Prostate gland (tissue), 2 donors: ENCODE measurements at regions not wholly inside any gene's neighbourhood (a gene's known extent, or its start where the extent isn't known, plus 50 kb on each side); places are given as distances from the start of the nearest gene placed in this dataset.

ENCODE experiments used
- POLR2A ChIP-seq: fragments of 450-650 bp; IDR thresholded peaks from one replicate; pipeline ENCODE4 v1.6.1; 2016; ENCODE audit warnings: antibody characterized with exemption, mild to moderate bottlenecking
- POLR2AphosphoS5 ChIP-seq: sonication (generic); formaldehyde crosslinking; IDR thresholded peaks from one replicate; pipeline ENCODE4 v1.6.1; 2017; ENCODE audit warnings: antibody characterized with exemption
- TF ChIP-seq, protein P1 (sequence below), 4 experiments: fragments of 200-600 bp in 2 of 4; fragments of 450-650 bp in 2 of 4; sonication (generic) in 2 of 4; IDR thresholded peaks; 1 replicate in 3 of 4; 2 replicates in 1 of 4; pipeline ENCODE4 v1.5.1; 2016 to 2019; ENCODE audit warnings: antibody characterized with exemption in 4 of 4, mild to moderate bottlenecking in 2 of 4, moderate library complexity in 2 of 4

DNA sequence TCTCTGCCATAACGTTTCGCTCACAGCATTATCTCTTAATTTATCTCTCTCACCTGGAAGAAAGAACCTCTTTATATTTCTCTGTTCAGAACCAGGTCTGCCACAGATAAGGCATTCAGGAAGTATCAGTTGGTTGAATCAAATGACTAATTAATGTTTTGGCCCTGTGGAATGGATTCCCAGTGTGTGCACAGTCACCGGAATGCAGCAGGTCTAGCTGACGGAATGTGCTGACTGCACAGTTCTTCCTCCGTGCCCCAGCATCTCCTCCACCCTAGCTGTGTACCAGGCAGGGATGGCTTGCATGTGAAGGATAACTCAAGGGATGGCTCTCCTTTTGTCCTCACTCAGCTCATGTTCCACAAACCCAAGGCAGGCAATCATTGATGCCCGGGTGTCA, 141.8 kb upstream of the MSX1 start:
- TF ChIP-seq, protein P1, sequence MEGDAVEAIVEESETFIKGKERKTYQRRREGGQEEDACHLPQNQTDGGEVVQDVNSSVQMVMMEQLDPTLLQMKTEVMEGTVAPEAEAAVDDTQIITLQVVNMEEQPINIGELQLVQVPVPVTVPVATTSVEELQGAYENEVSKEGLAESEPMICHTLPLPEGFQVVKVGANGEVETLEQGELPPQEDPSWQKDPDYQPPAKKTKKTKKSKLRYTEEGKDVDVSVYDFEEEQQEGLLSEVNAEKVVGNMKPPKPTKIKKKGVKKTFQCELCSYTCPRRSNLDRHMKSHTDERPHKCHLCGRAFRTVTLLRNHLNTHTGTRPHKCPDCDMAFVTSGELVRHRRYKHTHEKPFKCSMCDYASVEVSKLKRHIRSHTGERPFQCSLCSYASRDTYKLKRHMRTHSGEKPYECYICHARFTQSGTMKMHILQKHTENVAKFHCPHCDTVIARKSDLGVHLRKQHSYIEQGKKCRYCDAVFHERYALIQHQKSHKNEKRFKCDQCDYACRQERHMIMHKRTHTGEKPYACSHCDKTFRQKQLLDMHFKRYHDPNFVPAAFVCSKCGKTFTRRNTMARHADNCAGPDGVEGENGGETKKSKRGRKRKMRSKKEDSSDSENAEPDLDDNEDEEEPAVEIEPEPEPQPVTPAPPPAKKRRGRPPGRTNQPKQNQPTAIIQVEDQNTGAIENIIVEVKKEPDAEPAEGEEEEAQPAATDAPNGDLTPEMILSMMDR (IDR thresholded peaks at IDR 0.05) = no peak
- TF ChIP-seq POLR2A (no peak), POLR2AphosphoS5 (no peak)
